Fibroblast of the conjunctiva (primary cell): ENCODE measurements at regions not wholly inside any gene's neighbourhood (a gene's known extent, or its start where the extent isn't known, plus 50 kb on each side); places are given as distances from the start of the nearest gene placed in this dataset.

Source experiments
- DNase-seq: peaks from one replicate; pipeline ENCODE4 v3.0.0-alpha.2; 2010; ENCODE audit warnings: low read depth

DNA sequence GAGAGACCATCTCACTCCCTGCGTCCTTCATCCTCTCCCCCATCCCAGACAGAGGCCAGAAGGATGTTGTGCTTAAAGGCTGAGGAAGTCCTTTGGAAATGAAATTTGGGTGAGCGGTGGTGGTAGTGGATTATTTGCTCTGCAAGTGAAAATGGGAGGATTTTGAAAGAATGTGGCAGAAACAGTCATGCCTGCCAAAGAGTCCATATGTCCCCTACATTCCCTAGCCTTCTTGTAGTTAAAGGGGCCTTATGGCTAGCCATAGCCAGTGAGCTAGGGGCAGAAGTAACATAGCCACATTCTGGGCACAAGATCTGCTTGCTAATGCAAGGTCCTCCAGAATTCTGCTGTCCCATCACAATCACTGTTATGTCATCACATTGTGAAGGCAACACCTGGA is 360.2 kb upstream of the TSHZ3 start:
- no peak for DNase-seq

DNA sequence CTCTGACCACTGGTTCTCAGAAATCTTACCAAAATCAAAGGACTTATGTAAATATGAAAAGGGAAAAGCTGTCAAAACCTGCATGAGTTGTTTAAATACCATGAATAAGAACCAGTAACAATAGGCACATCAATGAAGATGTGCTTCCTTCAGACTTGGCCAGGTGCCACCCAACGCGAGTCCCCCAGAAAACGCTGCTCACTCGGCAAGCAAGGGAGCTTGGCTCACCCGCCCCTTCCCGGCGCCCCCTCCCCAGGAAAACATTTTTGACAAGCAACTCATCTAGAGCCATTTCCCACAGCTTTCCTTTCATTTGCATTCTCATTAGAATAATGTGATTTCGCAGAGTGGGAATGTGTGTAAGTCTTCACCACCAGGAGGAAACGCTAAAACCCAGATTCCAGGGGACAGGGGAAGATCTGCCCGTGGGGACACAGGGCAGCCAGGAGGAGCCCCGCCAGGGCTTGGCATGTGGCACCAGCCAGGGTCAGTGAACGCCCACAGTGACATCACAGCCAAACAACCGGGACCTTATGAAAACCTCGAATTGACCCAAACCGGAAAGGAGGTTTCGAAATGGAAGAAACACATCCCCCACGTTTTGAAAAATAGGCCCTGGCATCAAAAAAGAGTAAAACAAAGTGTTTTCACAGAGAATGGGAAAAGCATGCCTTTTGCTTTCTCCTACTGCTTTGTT is 366.2 kb upstream of the TSHZ3 start:
- DNase-seq = no peak

GRCh38 chr19:31716826-31717225 is 367.6 kb upstream of the TSHZ3 start:
- DNase-seq = no peak

- DNase-seq = no peak
These were observed 368.2 kb upstream of the TSHZ3 start for GRCh38 chr19:31717269-31717923.

DNA sequence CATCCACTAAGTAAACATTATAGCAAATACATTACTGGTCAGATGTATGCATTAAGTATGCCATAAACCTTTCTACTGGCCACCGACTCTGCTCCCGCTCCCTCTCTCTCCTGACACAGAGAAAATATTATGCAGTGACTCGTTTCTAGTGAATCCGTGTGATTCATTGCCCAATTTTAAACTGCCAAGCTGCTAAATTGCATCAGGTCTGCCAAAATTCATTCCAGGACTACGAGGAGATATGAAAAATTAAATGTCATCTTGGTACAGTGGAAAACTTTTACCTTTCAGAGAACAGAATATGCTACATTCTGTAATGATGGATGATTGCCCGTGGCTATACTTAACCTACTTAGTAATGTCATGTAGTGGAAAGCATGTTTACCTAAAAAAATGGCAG is 368.8 kb upstream of the TSHZ3 start:
- DNase-seq = no peak

GRCh38 chr19:31718898-31719297 is 369.7 kb upstream of the TSHZ3 start:
- DNase-seq = no peak

- no peak for DNase-seq
These were observed 373.9 kb upstream of the TSHZ3 start for GRCh38 chr19:31723101-31723500.

DNA sequence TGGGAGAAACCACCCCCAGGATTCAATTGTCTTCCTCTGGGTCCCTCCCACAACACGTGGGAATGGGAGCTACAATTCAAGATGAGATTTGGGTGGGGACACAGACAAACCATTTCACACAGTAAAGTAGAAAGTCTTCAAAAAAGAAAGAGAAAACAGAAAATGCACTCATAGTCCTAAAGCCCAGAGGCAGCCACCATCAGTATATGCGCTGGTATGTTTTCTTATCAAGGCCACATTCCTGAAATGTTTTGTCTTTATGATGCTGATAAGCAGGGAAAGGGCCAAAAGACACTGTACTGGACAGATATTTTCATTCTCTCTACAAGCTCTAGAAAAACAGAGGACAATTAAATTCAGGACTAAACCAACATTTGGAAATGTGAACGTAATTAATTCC is 375.8 kb upstream of the TSHZ3 start:
- no peak for DNase-seq

- DNase-seq = no peak
These were observed 378.3 kb upstream of the TSHZ3 start for GRCh38 chr19:31727536-31727935.

DNA sequence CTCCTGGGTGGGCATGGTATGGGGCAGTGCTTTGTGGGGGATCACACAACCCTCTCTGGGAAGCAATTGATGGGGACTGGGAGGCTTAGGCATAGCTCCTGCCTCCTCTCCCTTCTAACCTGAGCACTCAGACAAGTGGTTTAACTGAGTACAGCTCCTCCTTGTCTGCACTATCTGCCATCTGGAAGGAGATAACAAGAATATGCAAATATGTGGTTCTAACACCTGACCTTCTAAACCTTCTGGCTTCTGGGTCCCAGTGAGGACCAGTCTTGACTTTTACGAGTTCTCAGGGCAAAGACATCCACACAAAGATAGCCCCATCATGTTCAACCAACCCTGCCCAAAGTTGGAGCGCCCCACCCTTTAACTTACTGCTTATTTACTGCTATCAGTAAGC is 381.0 kb upstream of the TSHZ3 start:
- no peak for DNase-seq

GRCh38 chr19:31733591-31733990 is 384.4 kb upstream of the TSHZ3 start:
- no peak for DNase-seq

DNA sequence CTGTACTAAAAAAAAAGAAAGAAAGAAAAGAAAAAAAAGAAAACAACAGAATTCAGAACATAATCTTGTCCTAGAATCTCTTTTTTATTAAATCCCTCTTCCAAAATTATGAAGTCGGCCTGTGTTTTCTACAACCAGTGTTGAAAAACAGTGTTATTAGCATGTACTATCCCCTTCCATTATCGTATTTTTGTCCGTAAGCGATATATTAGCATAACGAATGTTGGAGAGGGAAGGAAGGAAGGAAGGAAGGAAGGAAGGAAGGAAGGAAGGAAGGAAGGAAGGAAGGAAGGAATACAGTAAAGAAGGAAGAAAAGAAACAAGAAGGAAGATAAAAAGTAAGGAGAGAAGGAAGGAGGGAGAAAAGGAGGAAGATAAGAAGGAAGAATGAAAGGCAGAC is 393.0 kb upstream of the TSHZ3 start:
- no peak for DNase-seq

DNA sequence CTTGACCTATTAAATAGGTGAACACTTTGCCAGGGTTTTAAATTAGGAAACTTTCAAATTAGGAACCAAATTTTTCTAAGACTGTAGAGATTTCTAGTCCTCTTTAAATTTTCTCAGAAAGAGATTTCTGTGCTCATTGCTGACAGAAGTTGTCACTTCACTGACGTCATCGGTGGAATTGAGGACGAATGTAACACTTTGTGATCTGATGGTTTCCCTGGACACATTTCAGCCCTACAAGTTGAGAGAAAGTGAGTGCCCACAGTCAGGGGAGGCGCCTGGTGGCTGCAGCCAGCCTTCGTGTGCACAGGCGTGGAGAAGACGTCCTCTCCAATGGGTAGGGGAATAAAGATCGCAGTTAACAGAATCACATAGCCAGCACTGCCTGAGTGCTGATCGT is 396.5 kb upstream of the TSHZ3 start:
- no peak for DNase-seq

GRCh38 chr19:31749231-31749630 is 400.0 kb upstream of the TSHZ3 start:
- no peak for DNase-seq

DNA sequence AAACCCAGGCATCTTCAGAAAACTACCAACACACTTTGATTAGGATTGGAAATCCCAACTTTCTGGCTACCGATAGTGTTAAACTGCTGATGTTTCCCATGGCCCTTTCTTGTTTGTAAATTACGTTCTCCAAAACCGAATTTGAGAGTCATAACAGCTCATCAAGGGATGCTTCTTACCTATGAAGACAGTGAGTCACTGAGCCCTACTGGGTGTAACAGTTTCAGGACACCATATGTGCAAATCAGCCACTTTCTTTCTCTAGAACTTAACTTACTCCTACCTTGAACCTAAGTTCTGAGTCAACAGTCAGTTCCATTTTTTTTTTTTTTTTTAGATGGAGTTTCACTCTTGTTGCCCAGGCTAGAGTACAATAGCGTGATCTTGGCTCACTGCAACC is 410.1 kb upstream of the TSHZ3 start:
- no peak for DNase-seq

DNA sequence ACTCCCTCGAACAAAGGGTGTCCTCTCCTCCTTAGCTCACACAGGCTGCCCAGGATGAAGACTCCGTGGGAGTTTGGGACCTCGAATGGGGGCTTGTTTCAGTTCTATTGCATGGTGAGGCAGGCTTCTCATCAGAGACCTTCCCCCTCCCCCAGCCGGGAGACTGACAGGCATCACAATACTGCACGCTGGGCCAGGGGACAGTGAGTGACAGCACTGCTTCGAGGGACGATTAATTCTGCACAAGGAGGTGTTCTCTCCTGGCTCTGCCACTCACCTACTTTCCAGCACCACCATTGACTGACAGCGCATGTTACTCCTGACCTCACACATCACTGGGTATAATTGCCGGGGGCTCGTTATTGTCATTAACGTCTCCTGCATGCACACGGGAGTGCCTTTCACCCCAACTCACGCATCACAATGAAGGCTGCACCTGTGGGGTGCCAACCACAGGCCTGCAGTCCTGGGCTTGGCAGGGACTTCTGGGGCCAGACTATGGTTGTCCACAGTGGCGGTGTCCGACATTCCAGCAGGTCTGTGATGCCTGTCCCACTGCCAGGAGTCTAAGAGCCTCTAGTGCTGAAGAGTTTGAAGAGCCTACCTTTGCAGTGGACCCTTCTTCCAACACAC is 412.2 kb upstream of the TSHZ3 start:
- DNase-seq = no peak

GRCh38 chr19:31770223-31770622 is 421.0 kb upstream of the TSHZ3 start:
- DNase-seq = no peak

GRCh38 chr19:31772915-31773314 is 423.7 kb upstream of the TSHZ3 start:
- DNase-seq = no peak

DNA sequence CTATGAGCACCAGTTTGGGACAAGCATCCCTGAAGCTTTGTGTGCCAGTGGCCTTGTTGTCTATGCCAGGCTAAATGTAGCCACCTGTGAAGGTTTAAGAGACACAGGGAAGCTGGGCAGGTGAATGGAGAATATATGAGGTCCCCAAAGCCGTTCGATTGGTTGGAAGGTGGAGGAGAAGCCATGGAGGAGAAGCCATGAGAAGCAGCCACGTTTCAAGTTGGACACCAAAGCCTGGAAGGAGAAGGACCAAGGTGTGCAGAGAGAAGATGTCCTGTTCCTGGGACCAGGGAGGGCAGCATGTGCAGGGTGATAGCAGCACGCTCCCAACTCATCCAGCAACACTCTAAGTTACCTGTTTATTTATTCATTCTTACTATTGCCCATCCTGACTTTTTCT is 432.3 kb upstream of the TSHZ3 start:
- no peak for DNase-seq

- DNase-seq = no peak
These were observed 434.4 kb upstream of the TSHZ3 start for GRCh38 chr19:31783592-31783991.

GRCh38 chr19:31784671-31785101 is 435.4 kb upstream of the TSHZ3 start:
- DNase-seq = no peak

DNA sequence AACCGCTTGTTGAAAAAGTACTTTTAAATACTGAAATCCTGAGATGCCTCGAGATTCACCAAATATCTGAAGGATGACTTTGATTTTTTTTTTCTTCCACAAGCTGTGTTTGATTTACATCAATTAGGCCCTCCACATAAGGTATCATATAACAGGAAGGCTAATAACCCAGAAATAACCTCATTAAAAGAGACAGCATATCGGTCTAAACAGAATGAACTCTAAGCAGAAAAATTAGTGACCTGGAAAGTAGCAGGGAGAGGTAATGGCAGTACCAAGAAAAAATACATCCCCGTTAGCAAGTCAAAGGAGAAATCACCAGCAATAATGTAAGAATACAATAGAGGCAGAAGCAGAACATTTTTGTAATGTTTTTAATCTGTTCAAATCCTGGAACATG is 452.4 kb upstream of the TSHZ3 start:
- no peak for DNase-seq

GRCh38 chr19:31803835-31804446 is 454.7 kb upstream of the TSHZ3 start:
- DNase-seq = no peak
